ENCODE measurements at regions not wholly inside any gene's neighbourhood (a gene's known extent, or its start where the extent isn't known, plus 50 kb on each side); places are given as distances from the start of the nearest gene placed in this dataset.

- TF ChIP-seq ZBTB44 (CRISPR knock-in tag; IDR thresholded peaks at IDR 0.05) (no peak), ZNF234 (CRISPR knock-in tag; conservative IDR thresholded peaks at IDR 0.05) (no peak)
- TF ChIP-seq, protein P1, sequence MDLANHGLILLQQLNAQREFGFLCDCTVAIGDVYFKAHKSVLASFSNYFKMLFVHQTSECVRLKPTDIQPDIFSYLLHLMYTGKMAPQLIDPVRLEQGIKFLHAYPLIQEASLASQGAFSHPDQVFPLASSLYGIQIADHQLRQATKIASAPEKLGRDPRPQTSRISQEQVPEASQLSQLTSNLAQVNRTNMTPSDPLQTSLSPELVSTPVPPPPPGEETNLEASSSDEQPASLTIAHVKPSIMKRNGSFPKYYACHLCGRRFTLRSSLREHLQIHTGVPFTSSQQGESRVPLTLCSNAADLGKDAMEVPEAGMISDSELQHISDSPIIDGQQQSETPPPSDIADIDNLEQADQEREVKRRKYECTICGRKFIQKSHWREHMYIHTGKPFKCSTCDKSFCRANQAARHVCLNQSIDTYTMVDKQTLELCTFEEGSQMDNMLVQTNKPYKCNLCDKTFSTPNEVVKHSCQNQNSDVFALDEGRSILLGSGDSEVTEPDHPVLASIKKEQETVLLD (CRISPR knock-in tag; IDR thresholded peaks at IDR 0.05; ENCODE audit: low read depth), result no peak
Observed at GRCh38 chr1:177784936-177785335, 184.9 kb downstream of the SEC16B start (continued).

- Histone ChIP-seq H2AFZ (ENCODE audit: low read length) (no peak overlapping the region), H3K4me1 (ENCODE audit: insufficient read depth, low read length) (no peaks in the 10 kb centered on the region), H3K9me3 (ENCODE audit: low read length) (no peaks in the 10 kb centered on the region), H4K20me1 (ENCODE audit: insufficient read depth, low read length) (no peaks in the 10 kb centered on the region), H3K4me3 (replicated peaks in 1 of 3; ENCODE audit: insufficient read depth in 1 of 3, low read depth in 2 of 3, low read length in 3 of 3) (no peak overlapping the region), H3K4me2 (ENCODE audit: low read depth, low read length) (no peak overlapping the region), H3K9ac (ENCODE audit: insufficient read depth, low read depth, low read length) (no peak overlapping the region), H3K27ac (ENCODE audit: extremely low read length, insufficient read depth, low read length) (no peak overlapping the region), H3K36me3 (replicated peaks in 1 of 2; ENCODE audit: control insufficient read depth in 1 of 2, insufficient read depth in 2 of 2, low read length in 2 of 2) (no peaks in the 10 kb centered on the region), H3K79me2 (ENCODE audit: insufficient read depth, low read length) (no peaks in the 10 kb centered on the region), H3K27me3 (ENCODE audit: control insufficient read depth in 1 of 2, insufficient read depth in 2 of 2, low read length in 2 of 2) (peaks cover 0 to 4% of the 10 kb centered on the region in 2 experiments; a peak in 2 of 5 replicates)
- POLR2A ChIA-PET, result no interaction called here
- ATAC-seq (no peak), DNase-seq (ENCODE audit: low spot score) (no peak), FAIRE-seq (no peak)
- BruUV-seq (replicated peaks), result no TSS peak
- intact Hi-C loops (cut with micrococcal nuclease; ENCODE audit: unreplicated experiment) (loop anchor here (5.0 kb wide), 2 partner anchors 297 to 887 kb away; no protein-coding TSS in a partner anchor), in situ Hi-C loops (cut with HindIII; ENCODE audit: extremely low pct_ligation_motif_present, low pct_unique_long_range_greater_than_20kb) (loop anchor here (25.0 kb wide), 1 partner anchor 897 kb away; no protein-coding TSS in a partner anchor)
- no peak for TF ChIP-seq ZNF441 (CRISPR knock-in tag; IDR thresholded peaks at IDR 0.05; ENCODE audit: borderline replicate concordance)
- WGBS (ENCODE audit: low lambda C conversion rate), result 50% methylated on average over 1 of the region's 1 CpG
- CTCF ChIA-PET (ENCODE audit: low intra/inter-chr PET ratio, low total read pairs), result no interaction called here
Observed at GRCh38 chr1:177784409-177784808, 185.4 kb downstream of the SEC16B start.

Measured in HepG2 (cell line).